Fibroblast of lung (primary cell): ENCODE measurements at regions not wholly inside any gene's neighbourhood (a gene's known extent, or its start where the extent isn't known, plus 50 kb on each side); places are given as distances from the start of the nearest gene placed in this dataset.

Experiments
- DNase-seq, 2 donors: peaks; one replicate each; pipeline versions ENCODE4 v3.0.0 to v3.0.0-alpha.2; 2010; ENCODE audit warnings: low read depth in 2 of 2
- H2AFZ ChIP-seq: 2 replicates; pipeline ENCODE4 v1.5.1; 2012; ENCODE audit warnings: low read length, control low read depth, inconsistent platforms
- H3K27ac ChIP-seq: 2 replicates; pipeline ENCODE4 v1.5.1; 2011; ENCODE audit warnings: low read length, control low read depth; ENCODE audit not compliant: insufficient read depth
- H3K27me3 ChIP-seq: 2 replicates; pipeline ENCODE4 v1.5.1; 2011; ENCODE audit warnings: mild to moderate bottlenecking, low read length; ENCODE audit not compliant: control insufficient read depth, insufficient read depth
- H3K36me3 ChIP-seq: 2 replicates; pipeline ENCODE4 v1.5.1; 2011; ENCODE audit warnings: low read length; ENCODE audit not compliant: control insufficient read depth, insufficient read depth
- H3K4me1 ChIP-seq: 2 replicates; pipeline ENCODE4 v1.5.1; 2011; ENCODE audit warnings: low read length; ENCODE audit not compliant: control insufficient read depth, insufficient read depth; ENCODE audit errors: extremely low read depth
- H3K4me2 ChIP-seq: 2 replicates; pipeline ENCODE4 v1.5.1; 2011; ENCODE audit warnings: low read length, control low read depth; ENCODE audit not compliant: insufficient read depth; ENCODE audit errors: extremely low read depth
- H3K4me3 ChIP-seq, 4 experiments: fragments of 200-600 bp in 1 of 4; sonication (generic) in 1 of 4; replicated peaks in 1 of 4; 2 replicates each; pipeline ENCODE4 v1.5.1; 2011 to 2016; ENCODE audit warnings: low read length in 4 of 4, low read depth in 3 of 4, mild to moderate bottlenecking in 3 of 4, control low read depth in 2 of 4, inconsistent platforms in 1 of 4, mixed read lengths in 1 of 4; ENCODE audit not compliant: insufficient read depth in 1 of 4; ENCODE audit errors: control extremely low read depth in 1 of 4
- H3K79me2 ChIP-seq: 2 replicates; pipeline ENCODE4 v1.5.1; 2012; ENCODE audit warnings: mild to moderate bottlenecking, low read length, inconsistent platforms; ENCODE audit not compliant: control insufficient read depth, insufficient read depth
- H3K9ac ChIP-seq: 2 replicates; pipeline ENCODE4 v1.5.1; 2011; ENCODE audit warnings: mild to moderate bottlenecking, low read length, control low read depth; ENCODE audit not compliant: insufficient read depth
- H3K9me3 ChIP-seq: 2 replicates; pipeline ENCODE4 v1.5.1; 2012; ENCODE audit warnings: low read depth, low read length; ENCODE audit not compliant: control insufficient read depth, insufficient read depth
- H4K20me1 ChIP-seq: 2 replicates; pipeline ENCODE4 v1.5.1; 2011; ENCODE audit warnings: low read length; ENCODE audit not compliant: control insufficient read depth, insufficient read depth; ENCODE audit errors: extremely low read depth
- EZH2 ChIP-seq: IDR thresholded peaks from 2 replicates; pipeline ENCODE4 v1.5.1; 2012; ENCODE audit warnings: low read length, control low read depth, mild to moderate bottlenecking; ENCODE audit errors: missing control alignments
- TF ChIP-seq, protein P1 (sequence below), 2 donors: IDR thresholded peaks in 1 of 2; conservative IDR thresholded peaks in 1 of 2; 1 replicate in 1 of 2; 2 replicates in 1 of 2; pipeline ENCODE4 v1.5.1; 2011 to 2012; ENCODE audit warnings: low read length in 2 of 2, control low read depth in 1 of 2, inconsistent platforms in 1 of 2, low read depth in 1 of 2, mild to moderate bottlenecking in 1 of 2

DNA sequence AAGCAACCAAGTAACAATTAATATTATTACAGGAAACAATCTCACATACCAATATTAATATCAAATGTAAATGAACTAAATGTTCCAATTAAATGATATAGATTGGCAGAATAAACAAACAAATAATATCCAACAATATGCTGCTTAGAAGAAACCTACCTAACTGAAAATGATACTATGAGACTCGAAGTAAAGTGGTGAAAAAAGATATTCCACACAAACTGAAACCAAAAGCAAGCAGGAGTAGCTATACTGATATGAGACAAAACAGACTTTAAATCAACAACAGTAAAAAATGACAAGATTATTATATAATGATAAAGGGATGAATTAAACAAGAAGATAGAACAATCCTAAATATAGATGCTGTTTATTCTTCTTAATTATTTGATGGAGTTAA, 140.1 kb downstream of the SPANXN4 start:
- Histone ChIP-seq H3K9me3 (no peaks in the 10 kb centered on the region), H3K4me3 (no peak overlapping the region), H3K27me3 (no peaks in the 10 kb centered on the region), H3K27ac (no peak overlapping the region), H3K36me3 (no peaks in the 10 kb centered on the region), H3K4me2 (no peak overlapping the region), H4K20me1 (no peaks in the 10 kb centered on the region), H3K4me1 (no peaks in the 10 kb centered on the region), H3K9ac (no peak overlapping the region), H2AFZ (no peak overlapping the region), H3K79me2 (no peaks in the 10 kb centered on the region)
- TF ChIP-seq EZH2, result no peak
- TF ChIP-seq, protein P1, sequence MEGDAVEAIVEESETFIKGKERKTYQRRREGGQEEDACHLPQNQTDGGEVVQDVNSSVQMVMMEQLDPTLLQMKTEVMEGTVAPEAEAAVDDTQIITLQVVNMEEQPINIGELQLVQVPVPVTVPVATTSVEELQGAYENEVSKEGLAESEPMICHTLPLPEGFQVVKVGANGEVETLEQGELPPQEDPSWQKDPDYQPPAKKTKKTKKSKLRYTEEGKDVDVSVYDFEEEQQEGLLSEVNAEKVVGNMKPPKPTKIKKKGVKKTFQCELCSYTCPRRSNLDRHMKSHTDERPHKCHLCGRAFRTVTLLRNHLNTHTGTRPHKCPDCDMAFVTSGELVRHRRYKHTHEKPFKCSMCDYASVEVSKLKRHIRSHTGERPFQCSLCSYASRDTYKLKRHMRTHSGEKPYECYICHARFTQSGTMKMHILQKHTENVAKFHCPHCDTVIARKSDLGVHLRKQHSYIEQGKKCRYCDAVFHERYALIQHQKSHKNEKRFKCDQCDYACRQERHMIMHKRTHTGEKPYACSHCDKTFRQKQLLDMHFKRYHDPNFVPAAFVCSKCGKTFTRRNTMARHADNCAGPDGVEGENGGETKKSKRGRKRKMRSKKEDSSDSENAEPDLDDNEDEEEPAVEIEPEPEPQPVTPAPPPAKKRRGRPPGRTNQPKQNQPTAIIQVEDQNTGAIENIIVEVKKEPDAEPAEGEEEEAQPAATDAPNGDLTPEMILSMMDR (conservative IDR thresholded peaks at IDR 0.05 in 1 of 2, IDR thresholded peaks at IDR 0.05 in 1 of 2; ENCODE audit: low read depth in 1 of 2, low read length in 2 of 2), result no peak
- DNase-seq, result no peak

- no peaks in the 10 kb centered on the region for H3K27me3 ChIP-seq
- H3K4me1 ChIP-seq, result no peaks in the 10 kb centered on the region
- H3K79me2 ChIP-seq, result no peaks in the 10 kb centered on the region
- H3K9me3 ChIP-seq, result no peaks in the 10 kb centered on the region
- no peak for DNase-seq
- no peak overlapping the region for H3K27ac ChIP-seq
- no peak overlapping the region for H3K9ac ChIP-seq
- H3K4me3 ChIP-seq, result no peak overlapping the region
- H3K36me3 ChIP-seq, result no peaks in the 10 kb centered on the region
- H3K4me2 ChIP-seq, result no peak overlapping the region
- no peak overlapping the region for H2AFZ ChIP-seq
- H4K20me1 ChIP-seq, result no peaks in the 10 kb centered on the region
- TF ChIP-seq EZH2, result no peak
- TF ChIP-seq, protein P1 (conservative IDR thresholded peaks at IDR 0.05 in 1 of 2, IDR thresholded peaks at IDR 0.05 in 1 of 2; ENCODE audit: low read depth in 1 of 2, low read length in 2 of 2), result no peak
Measured at GRCh38 chrX:143139681-143140080, 114.0 kb downstream of the SPANXN4 start.

GRCh38 chrX:143121477-143121876, 95.7 kb downstream of the SPANXN4 start:
- Histone ChIP-seq H4K20me1 (no peaks in the 10 kb centered on the region), H3K27me3 (no peaks in the 10 kb centered on the region), H3K27ac (no peak overlapping the region), H3K9me3 (no peaks in the 10 kb centered on the region), H3K9ac (no peak overlapping the region), H2AFZ (no peak overlapping the region), H3K4me2 (no peak overlapping the region), H3K36me3 (no peaks in the 10 kb centered on the region), H3K4me1 (no peaks in the 10 kb centered on the region), H3K4me3 (no peak overlapping the region), H3K79me2 (no peaks in the 10 kb centered on the region)
- DNase-seq, result no peak
- TF ChIP-seq, protein P1 (conservative IDR thresholded peaks at IDR 0.05 in 1 of 2, IDR thresholded peaks at IDR 0.05 in 1 of 2; ENCODE audit: low read depth in 1 of 2, low read length in 2 of 2), result no peak
- no peak for TF ChIP-seq EZH2
